ENCODE measurements at regions not wholly inside any gene's neighbourhood (a gene's known extent, or its start where the extent isn't known, plus 50 kb on each side); places are given as distances from the start of the nearest gene placed in this dataset.

DNA sequence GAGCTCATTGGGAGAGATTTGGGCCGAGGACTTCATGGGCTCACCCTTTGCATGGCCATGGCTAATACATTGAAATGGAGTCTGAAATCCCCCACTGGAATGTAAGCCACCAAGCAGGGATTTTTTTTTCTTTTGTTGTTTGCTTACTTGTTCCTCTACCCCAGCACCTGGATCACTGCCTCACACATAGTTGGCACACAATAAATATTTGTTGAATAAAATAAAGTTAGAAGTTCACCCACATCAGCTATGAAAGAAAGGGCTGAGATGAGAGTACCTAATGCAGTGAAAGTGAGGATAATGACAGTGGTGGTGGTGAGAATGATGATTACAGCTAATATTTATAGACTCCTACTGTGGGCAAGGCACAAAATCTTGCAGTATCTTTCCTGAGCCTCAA is 98.1 kb upstream of the ANXA1 start:
- intact Hi-C loops (cut with micrococcal nuclease; ENCODE audit: unreplicated experiment), result no loop called here
- BruUV-seq (replicated peaks), result no TSS peak
- no peaks in the 10 kb centered on the region for H3K27me3 ChIP-seq (replicated peaks; ENCODE audit: insufficient read depth, low read depth, low read length, poor library complexity)

GRCh38 chr9:73050887-73051550 is 98.2 kb upstream of the ALDH1A1 start:
- intact Hi-C loops (cut with micrococcal nuclease; ENCODE audit: unreplicated experiment), result no loop called here
- no peak overlapping the region for H3K27ac ChIP-seq (ENCODE audit: low read depth, low read length, poor library complexity, severe bottlenecking)
- no peaks in the 10 kb centered on the region for H3K9me3 ChIP-seq (ENCODE audit: low read depth, low read length, poor library complexity, severe bottlenecking)
- ChIA-PET POLR2A (ENCODE audit: low non-redundant PET) (no interaction called here), CTCF (no interaction called here)
- no peaks in the 10 kb centered on the region for H3K27me3 ChIP-seq (replicated peaks; ENCODE audit: insufficient read depth, low read depth, low read length, poor library complexity)
- BruUV-seq (replicated peaks), result no TSS peak
- H3K4me1 ChIP-seq (ENCODE audit: insufficient read depth, low read length, poor library complexity, severe bottlenecking), result peaks cover 8% of the 10 kb centered on the region
- no peak overlapping the region for H3K4me3 ChIP-seq (ENCODE audit: low read depth, low read length, poor library complexity, severe bottlenecking)
- TF ChIP-seq EZH2 (IDR thresholded peaks at IDR 0.05; ENCODE audit: borderline replicate concordance, low read depth, low read length, poor library complexity, severe bottlenecking), result no peak
- TF ChIP-seq, protein P1, sequence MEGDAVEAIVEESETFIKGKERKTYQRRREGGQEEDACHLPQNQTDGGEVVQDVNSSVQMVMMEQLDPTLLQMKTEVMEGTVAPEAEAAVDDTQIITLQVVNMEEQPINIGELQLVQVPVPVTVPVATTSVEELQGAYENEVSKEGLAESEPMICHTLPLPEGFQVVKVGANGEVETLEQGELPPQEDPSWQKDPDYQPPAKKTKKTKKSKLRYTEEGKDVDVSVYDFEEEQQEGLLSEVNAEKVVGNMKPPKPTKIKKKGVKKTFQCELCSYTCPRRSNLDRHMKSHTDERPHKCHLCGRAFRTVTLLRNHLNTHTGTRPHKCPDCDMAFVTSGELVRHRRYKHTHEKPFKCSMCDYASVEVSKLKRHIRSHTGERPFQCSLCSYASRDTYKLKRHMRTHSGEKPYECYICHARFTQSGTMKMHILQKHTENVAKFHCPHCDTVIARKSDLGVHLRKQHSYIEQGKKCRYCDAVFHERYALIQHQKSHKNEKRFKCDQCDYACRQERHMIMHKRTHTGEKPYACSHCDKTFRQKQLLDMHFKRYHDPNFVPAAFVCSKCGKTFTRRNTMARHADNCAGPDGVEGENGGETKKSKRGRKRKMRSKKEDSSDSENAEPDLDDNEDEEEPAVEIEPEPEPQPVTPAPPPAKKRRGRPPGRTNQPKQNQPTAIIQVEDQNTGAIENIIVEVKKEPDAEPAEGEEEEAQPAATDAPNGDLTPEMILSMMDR (conservative IDR thresholded peaks at IDR 0.05; ENCODE audit: low read depth, low read length), result no peak
- DNase-seq (ENCODE audit: low spot score), result no peak
- no peaks in the 10 kb centered on the region for H3K36me3 ChIP-seq (ENCODE audit: insufficient read depth, low read length, poor library complexity, severe bottlenecking)

More for the DNA sequence above, 98.1 kb upstream of the ANXA1 start:
- Histone ChIP-seq H3K9me3 (ENCODE audit: low read depth, low read length, poor library complexity, severe bottlenecking) (no peaks in the 10 kb centered on the region), H3K36me3 (ENCODE audit: insufficient read depth, low read length, poor library complexity, severe bottlenecking) (no peaks in the 10 kb centered on the region), H3K4me3 (ENCODE audit: low read depth, low read length, poor library complexity, severe bottlenecking) (no peak overlapping the region), H3K4me1 (ENCODE audit: insufficient read depth, low read length, poor library complexity, severe bottlenecking) (peaks cover 8% of the 10 kb centered on the region), H3K27ac (ENCODE audit: low read depth, low read length, poor library complexity, severe bottlenecking) (no peak overlapping the region)
- POLR2A ChIA-PET (ENCODE audit: low non-redundant PET), result no interaction called here
- DNase-seq (ENCODE audit: low spot score), result no peak
- CTCF ChIA-PET, result no interaction called here
- TF ChIP-seq, protein P1 (conservative IDR thresholded peaks at IDR 0.05; ENCODE audit: low read depth, low read length), result no peak
- TF ChIP-seq EZH2 (IDR thresholded peaks at IDR 0.05; ENCODE audit: borderline replicate concordance, low read depth, low read length, poor library complexity, severe bottlenecking), result no peak

- no peak for DNase-seq (ENCODE audit: low spot score)
- POLR2A ChIA-PET (ENCODE audit: low non-redundant PET), result no interaction called here
- Histone ChIP-seq H3K36me3 (ENCODE audit: insufficient read depth, low read length, poor library complexity, severe bottlenecking) (no peaks in the 10 kb centered on the region), H3K9me3 (ENCODE audit: low read depth, low read length, poor library complexity, severe bottlenecking) (no peaks in the 10 kb centered on the region), H3K27me3 (replicated peaks; ENCODE audit: insufficient read depth, low read depth, low read length, poor library complexity) (no peaks in the 10 kb centered on the region), H3K4me3 (ENCODE audit: low read depth, low read length, poor library complexity, severe bottlenecking) (no peak overlapping the region), H3K4me1 (ENCODE audit: insufficient read depth, low read length, poor library complexity, severe bottlenecking) (peaks cover 8% of the 10 kb centered on the region), H3K27ac (ENCODE audit: low read depth, low read length, poor library complexity, severe bottlenecking) (no peak overlapping the region)
- TF ChIP-seq EZH2 (IDR thresholded peaks at IDR 0.05; ENCODE audit: borderline replicate concordance, low read depth, low read length, poor library complexity, severe bottlenecking), result no peak
- TF ChIP-seq, protein P1 (conservative IDR thresholded peaks at IDR 0.05; ENCODE audit: low read depth, low read length), result no peak
- intact Hi-C loops (cut with micrococcal nuclease; ENCODE audit: unreplicated experiment), result no loop called here
- BruUV-seq (replicated peaks), result no TSS peak
- CTCF ChIA-PET, result no interaction called here
Observed at GRCh38 chr9:73050065-73050816, 97.4 kb upstream of the ALDH1A1 start.
